ENCODE measurements at regions not wholly inside any gene's neighbourhood (a gene's known extent, or its start where the extent isn't known, plus 50 kb on each side); places are given as distances from the start of the nearest gene placed in this dataset.
"Not testable (repeated sequence)": the region's sequence is repeated elsewhere in the genome, so short reads cannot be mapped to it uniquely, and the experiment has no call there.

GRCh38 chrX:11010476-11010875 lies 100.7 kb upstream of the HCCS start:
- Histone ChIP-seq H3K36me3 (no peaks in the 10 kb centered on the region), H3K27me3 (no peaks in the 10 kb centered on the region), H3K4me1 (no peaks in the 10 kb centered on the region), H3K27ac (no peak overlapping the region), H3K4me3 (no peak overlapping the region), H3K9me3 (no peaks in the 10 kb centered on the region)
- DNase-seq, result no peak
- TF ChIP-seq CTCF (IDR thresholded peaks at IDR 0.05), result no peak
- intact Hi-C loops (cut with DNase I; ENCODE audit: low total_unique reads), result no loop called here

- no peak for DNase-seq
- no peak overlapping the region for H3K4me3 ChIP-seq
- TF ChIP-seq CTCF (IDR thresholded peaks at IDR 0.05), result no peak
- intact Hi-C loops (cut with DNase I; ENCODE audit: low total_unique reads), result no loop called here
- H3K27me3 ChIP-seq, result no peaks in the 10 kb centered on the region
- H3K4me1 ChIP-seq, result no peaks in the 10 kb centered on the region
- H3K27ac ChIP-seq, result no peak overlapping the region
- H3K36me3 ChIP-seq, result no peaks in the 10 kb centered on the region
- no peaks in the 10 kb centered on the region for H3K9me3 ChIP-seq
Observed at GRCh38 chrX:11016728-11017127, 94.4 kb upstream of the HCCS start.

- H3K9me3 ChIP-seq; H3K4me1 ChIP-seq; H3K36me3 ChIP-seq; intact Hi-C loops (cut with DNase I; ENCODE audit: low total_unique reads); H3K27me3 ChIP-seq; H3K27ac ChIP-seq; H3K4me3 ChIP-seq; DNase-seq: not testable (repeated sequence)
Observed at GRCh38 chrX:11022588-11022987, 88.5 kb upstream of the HCCS start.

GRCh38 chrX:11039926-11040325 lies 71.2 kb upstream of the HCCS start:
- H3K9me3 ChIP-seq, result peaks cover 0 to 2% (median 0%) of the 10 kb centered on the region in 3 donors
- H3K27me3 ChIP-seq, result no peaks in the 10 kb centered on the region
- no peak for DNase-seq
- no peak for TF ChIP-seq CTCF (IDR thresholded peaks at IDR 0.05)
- no peaks in the 10 kb centered on the region for H3K36me3 ChIP-seq
- H3K27ac ChIP-seq, result no peak overlapping the region
- H3K4me3 ChIP-seq, result no peak overlapping the region
- no peaks in the 10 kb centered on the region for H3K4me1 ChIP-seq
- intact Hi-C loops (cut with DNase I; ENCODE audit: low total_unique reads), result no loop called here

- Histone ChIP-seq H3K4me1 (no peaks in the 10 kb centered on the region), H3K27me3 (no peaks in the 10 kb centered on the region), H3K27ac (no peak overlapping the region), H3K36me3 (no peaks in the 10 kb centered on the region), H3K4me3 (no peak overlapping the region), H3K9me3 (peaks cover 0 to 5% (median 0%) of the 10 kb centered on the region in 3 donors)
- no peak for TF ChIP-seq CTCF (IDR thresholded peaks at IDR 0.05)
- DNase-seq, result no peak
- intact Hi-C loops (cut with DNase I; ENCODE audit: low total_unique reads), result no loop called here
Observed at GRCh38 chrX:11040405-11040804, 70.7 kb upstream of the HCCS start.

GRCh38 chrX:11040996-11041395 lies 70.1 kb upstream of the HCCS start:
- intact Hi-C loops (cut with DNase I; ENCODE audit: low total_unique reads), result no loop called here
- Histone ChIP-seq H3K27me3 (no peaks in the 10 kb centered on the region), H3K4me3 (no peak overlapping the region), H3K27ac (no peak overlapping the region), H3K9me3 (peaks cover 0 to 5% (median 0%) of the 10 kb centered on the region in 3 donors), H3K36me3 (no peaks in the 10 kb centered on the region), H3K4me1 (no peaks in the 10 kb centered on the region)
- no peak for TF ChIP-seq CTCF (IDR thresholded peaks at IDR 0.05)
- DNase-seq, result no peak

Measured in tibial artery (tissue), 4 donors.